ENCODE measurements at regions not wholly inside any gene's neighbourhood (a gene's known extent, or its start where the extent isn't known, plus 50 kb on each side); places are given as distances from the start of the nearest gene placed in this dataset.

- TF ChIP-seq, protein P1, sequence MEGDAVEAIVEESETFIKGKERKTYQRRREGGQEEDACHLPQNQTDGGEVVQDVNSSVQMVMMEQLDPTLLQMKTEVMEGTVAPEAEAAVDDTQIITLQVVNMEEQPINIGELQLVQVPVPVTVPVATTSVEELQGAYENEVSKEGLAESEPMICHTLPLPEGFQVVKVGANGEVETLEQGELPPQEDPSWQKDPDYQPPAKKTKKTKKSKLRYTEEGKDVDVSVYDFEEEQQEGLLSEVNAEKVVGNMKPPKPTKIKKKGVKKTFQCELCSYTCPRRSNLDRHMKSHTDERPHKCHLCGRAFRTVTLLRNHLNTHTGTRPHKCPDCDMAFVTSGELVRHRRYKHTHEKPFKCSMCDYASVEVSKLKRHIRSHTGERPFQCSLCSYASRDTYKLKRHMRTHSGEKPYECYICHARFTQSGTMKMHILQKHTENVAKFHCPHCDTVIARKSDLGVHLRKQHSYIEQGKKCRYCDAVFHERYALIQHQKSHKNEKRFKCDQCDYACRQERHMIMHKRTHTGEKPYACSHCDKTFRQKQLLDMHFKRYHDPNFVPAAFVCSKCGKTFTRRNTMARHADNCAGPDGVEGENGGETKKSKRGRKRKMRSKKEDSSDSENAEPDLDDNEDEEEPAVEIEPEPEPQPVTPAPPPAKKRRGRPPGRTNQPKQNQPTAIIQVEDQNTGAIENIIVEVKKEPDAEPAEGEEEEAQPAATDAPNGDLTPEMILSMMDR (IDR thresholded peaks at IDR 0.05; ENCODE audit: low read depth, low read length): no peak
- TF ChIP-seq EZH2phosphoT487 (IDR thresholded peaks at IDR 0.05; ENCODE audit: low read depth): no peak
Observed at GRCh38 chr12:24231298-24231697, 281.8 kb upstream of the SOX5 start.

Data from OCI-LY3 (cell line).